A549 (cell line): ENCODE measurements at regions not wholly inside any gene's neighbourhood (a gene's known extent, or its start where the extent isn't known, plus 50 kb on each side); places are given as distances from the start of the nearest gene placed in this dataset.

Experiments used
- BHLHE40 ChIP-seq: IDR thresholded peaks from 2 replicates; pipeline ENCODE4 v1.6.1; 2012; ENCODE audit warnings: low read depth, low read length, inconsistent platforms
- EP300 ChIP-seq, 2 experiments: fragments of >200 bp; sonication (Bioruptor Twin); formaldehyde crosslinking; IDR thresholded peaks; 2 replicates in 1 of 2; 3 replicates in 1 of 2; pipeline ENCODE4 v1.6.1; 2016 to 2017
- FOSL2 ChIP-seq, 2 experiments: fragments of 450-650 bp in 1 of 2; fragments of >200 bp in 1 of 2; sonication (Bioruptor Twin) in 1 of 2; formaldehyde crosslinking; IDR thresholded peaks; 2 replicates each; pipeline versions ENCODE4 v1.5.0 to v1.6.1; 2016 to 2020; ENCODE audit warnings: mild to moderate bottlenecking in 1 of 2, moderate library complexity in 1 of 2
- GATA3 ChIP-seq: IDR thresholded peaks from 2 replicates; pipeline ENCODE4 v1.6.1; 2012; ENCODE audit warnings: borderline replicate concordance
- HDAC2 ChIP-seq: fragments of 200-600 bp; sonication (generic); IDR thresholded peaks from 2 replicates; pipeline ENCODE4 v1.6.1; 2016
- JUN ChIP-seq, 2 experiments: fragments of >200 bp; sonication (Bioruptor Twin); formaldehyde crosslinking; IDR thresholded peaks; 2 replicates in 1 of 2; 3 replicates in 1 of 2; pipeline ENCODE4 v1.6.1; 2016 to 2017
- KDM1A ChIP-seq: fragments of 200-600 bp; sonication (generic); IDR thresholded peaks from 2 replicates; pipeline ENCODE4 v1.6.1; 2016; ENCODE audit warnings: low read depth, mild to moderate bottlenecking
- MAFK ChIP-seq: fragments of 450-650 bp; IDR thresholded peaks from 2 replicates; pipeline ENCODE4 v1.6.1; 2014; ENCODE audit not compliant: partially characterized antibody
- POLR2A ChIP-seq: IDR thresholded peaks from 2 replicates; pipeline ENCODE4 v1.6.1; 2012; ENCODE audit warnings: mild to moderate bottlenecking, low read length
- POLR2AphosphoS2 ChIP-seq: conservative IDR thresholded peaks from 2 replicates; pipeline ENCODE4 v1.6.1; 2012; ENCODE audit warnings: low read length, improper control_type of control experiment, inconsistent platforms
- RFX5 ChIP-seq: fragments of 450-650 bp; IDR thresholded peaks from 2 replicates; pipeline ENCODE4 v1.7.1; 2014; ENCODE audit warnings: antibody characterized with exemption, mild to moderate bottlenecking, moderate library complexity
- ZSCAN20 ChIP-seq: fragments of 250-450 bp; sonication (Bioruptor Pico); IDR thresholded peaks from 2 replicates; pipeline ENCODE4 v1.8.0; 2022; ENCODE audit warnings: mild to moderate bottlenecking, moderate library complexity
- TF ChIP-seq, protein P1 (sequence below): fragments of >200 bp; sonication (Bioruptor Twin); formaldehyde crosslinking; IDR thresholded peaks from 3 replicates; pipeline ENCODE4 v1.5.1; 2016
- TF ChIP-seq, protein P2 (sequence below): fragments of 250-450 bp; sonication (Bioruptor Pico); IDR thresholded peaks from 2 replicates; pipeline ENCODE4 v1.5.0; 2021; ENCODE audit warnings: mild to moderate bottlenecking, moderate library complexity, borderline replicate concordance

DNA sequence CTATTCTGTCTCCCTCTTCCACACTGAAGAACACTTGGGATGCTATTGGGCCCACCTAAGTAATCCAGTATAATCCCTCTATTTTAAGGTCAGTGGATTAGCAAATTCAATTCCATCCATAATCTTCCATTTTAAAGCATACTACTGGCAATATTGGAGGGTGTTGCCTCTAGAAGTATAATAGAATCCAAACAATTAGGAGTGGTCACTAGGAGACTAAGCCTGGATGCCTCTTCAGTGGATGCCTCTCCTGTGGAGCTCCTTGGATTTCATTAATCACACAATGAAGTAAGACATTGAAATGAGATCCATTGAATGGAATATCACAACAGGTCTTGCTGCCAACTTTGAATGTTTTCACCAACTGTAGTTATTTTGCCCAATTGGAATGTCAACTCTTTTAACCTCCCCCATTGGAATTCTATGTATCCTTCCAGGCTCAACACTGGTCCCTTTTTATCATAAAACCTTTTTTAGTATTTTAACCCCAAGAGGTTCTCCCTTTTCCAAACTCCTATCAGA lies 311.6 kb downstream of the PLK2 start:
- TF ChIP-seq, protein P1, sequence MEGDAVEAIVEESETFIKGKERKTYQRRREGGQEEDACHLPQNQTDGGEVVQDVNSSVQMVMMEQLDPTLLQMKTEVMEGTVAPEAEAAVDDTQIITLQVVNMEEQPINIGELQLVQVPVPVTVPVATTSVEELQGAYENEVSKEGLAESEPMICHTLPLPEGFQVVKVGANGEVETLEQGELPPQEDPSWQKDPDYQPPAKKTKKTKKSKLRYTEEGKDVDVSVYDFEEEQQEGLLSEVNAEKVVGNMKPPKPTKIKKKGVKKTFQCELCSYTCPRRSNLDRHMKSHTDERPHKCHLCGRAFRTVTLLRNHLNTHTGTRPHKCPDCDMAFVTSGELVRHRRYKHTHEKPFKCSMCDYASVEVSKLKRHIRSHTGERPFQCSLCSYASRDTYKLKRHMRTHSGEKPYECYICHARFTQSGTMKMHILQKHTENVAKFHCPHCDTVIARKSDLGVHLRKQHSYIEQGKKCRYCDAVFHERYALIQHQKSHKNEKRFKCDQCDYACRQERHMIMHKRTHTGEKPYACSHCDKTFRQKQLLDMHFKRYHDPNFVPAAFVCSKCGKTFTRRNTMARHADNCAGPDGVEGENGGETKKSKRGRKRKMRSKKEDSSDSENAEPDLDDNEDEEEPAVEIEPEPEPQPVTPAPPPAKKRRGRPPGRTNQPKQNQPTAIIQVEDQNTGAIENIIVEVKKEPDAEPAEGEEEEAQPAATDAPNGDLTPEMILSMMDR: no peak
- TF ChIP-seq BHLHE40 (no peak), POLR2A (no peak), RFX5 (no peak), JUN (IDR thresholded peaks at IDR 0.05) (no peak), MAFK (no peak), HDAC2 (no peak), POLR2AphosphoS2 (no peak), GATA3 (no peak), KDM1A (no peak), EP300 (IDR thresholded peaks at IDR 0.05) (no peak), FOSL2 (IDR thresholded peaks at IDR 0.05) (no peak), FOSL2 (CRISPR knock-in tag; IDR thresholded peaks at IDR 0.05) (no peak), ZSCAN20 (CRISPR knock-in tag) (no peak)
- TF ChIP-seq, protein P2, sequence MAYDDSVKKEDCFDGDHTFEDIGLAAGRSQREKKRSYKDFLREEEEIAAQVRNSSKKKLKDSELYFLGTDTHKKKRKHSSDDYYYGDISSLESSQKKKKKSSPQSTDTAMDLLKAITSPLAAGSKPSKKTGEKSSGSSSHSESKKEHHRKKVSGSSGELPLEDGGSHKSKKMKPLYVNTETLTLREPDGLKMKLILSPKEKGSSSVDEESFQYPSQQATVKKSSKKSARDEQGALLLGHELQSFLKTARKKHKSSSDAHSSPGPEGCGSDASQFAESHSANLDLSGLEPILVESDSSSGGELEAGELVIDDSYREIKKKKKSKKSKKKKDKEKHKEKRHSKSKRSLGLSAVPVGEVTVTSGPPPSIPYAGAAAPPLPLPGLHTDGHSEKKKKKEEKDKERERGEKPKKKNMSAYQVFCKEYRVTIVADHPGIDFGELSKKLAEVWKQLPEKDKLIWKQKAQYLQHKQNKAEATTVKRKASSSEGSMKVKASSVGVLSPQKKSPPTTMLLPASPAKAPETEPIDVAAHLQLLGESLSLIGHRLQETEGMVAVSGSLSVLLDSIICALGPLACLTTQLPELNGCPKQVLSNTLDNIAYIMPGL (CRISPR knock-in tag): no peak
